ENCODE measurements at regions not wholly inside any gene's neighbourhood (a gene's known extent, or its start where the extent isn't known, plus 50 kb on each side); places are given as distances from the start of the nearest gene placed in this dataset.
"Not testable (repeated sequence)": the region's sequence is repeated elsewhere in the genome, so short reads cannot be mapped to it uniquely, and the experiment has no call there.

DNA sequence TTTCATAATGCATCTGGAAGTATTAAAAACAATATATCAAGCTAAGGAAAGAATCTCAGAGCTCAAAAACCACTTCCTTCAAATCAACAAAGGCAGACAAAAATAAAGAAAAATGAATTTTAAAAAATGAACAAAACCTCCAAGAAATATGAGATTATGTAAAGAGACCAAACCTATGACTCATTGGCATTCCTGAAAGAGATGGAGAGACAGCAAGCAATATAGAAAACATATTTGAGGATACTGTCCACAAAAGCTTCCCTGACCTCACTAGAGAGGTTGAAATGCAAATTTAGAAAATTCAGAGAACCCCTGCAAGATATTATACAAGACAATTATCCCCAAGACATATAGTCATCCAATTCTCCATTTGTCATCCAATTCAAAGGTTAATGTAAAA lies 311.3 kb upstream of the SOX9 start:
- intact Hi-C loops (cut with micrococcal nuclease; ENCODE audit: unreplicated experiment), result no loop called here
- Histone ChIP-seq H3K79me2 (ENCODE audit: low read depth) (no peaks in the 10 kb centered on the region), H2AFZ (no peak overlapping the region), H3K4me2 (no peak overlapping the region), H3K27ac (no peak overlapping the region), H3K4me1 (replicated peaks; ENCODE audit: insufficient read depth) (peaks cover 10% of the 10 kb centered on the region), H3K9me2 (ENCODE audit: insufficient read depth) (no peaks in the 10 kb centered on the region), H3K9me3 (ENCODE audit: insufficient read depth, low read depth) (no peaks in the 10 kb centered on the region), H3K4me3 (no peak overlapping the region), H3F3A (ENCODE audit: insufficient read depth, low read depth) (no peaks in the 10 kb centered on the region), H4K20me1 (ENCODE audit: insufficient read depth) (no peaks in the 10 kb centered on the region), H3K36me3 (ENCODE audit: low read depth) (no peaks in the 10 kb centered on the region), H3K27me3 (ENCODE audit: insufficient read depth, low read depth) (no peaks in the 10 kb centered on the region)
- POLR2A ChIA-PET (ENCODE audit: unreplicated experiment), result interaction anchor here (0.6 kb wide), 1 partner anchor 32 kb away, joined by 3 read pairs; no protein-coding TSS in a partner anchor
- no peak for DNase-seq
- TF ChIP-seq, protein P1, sequence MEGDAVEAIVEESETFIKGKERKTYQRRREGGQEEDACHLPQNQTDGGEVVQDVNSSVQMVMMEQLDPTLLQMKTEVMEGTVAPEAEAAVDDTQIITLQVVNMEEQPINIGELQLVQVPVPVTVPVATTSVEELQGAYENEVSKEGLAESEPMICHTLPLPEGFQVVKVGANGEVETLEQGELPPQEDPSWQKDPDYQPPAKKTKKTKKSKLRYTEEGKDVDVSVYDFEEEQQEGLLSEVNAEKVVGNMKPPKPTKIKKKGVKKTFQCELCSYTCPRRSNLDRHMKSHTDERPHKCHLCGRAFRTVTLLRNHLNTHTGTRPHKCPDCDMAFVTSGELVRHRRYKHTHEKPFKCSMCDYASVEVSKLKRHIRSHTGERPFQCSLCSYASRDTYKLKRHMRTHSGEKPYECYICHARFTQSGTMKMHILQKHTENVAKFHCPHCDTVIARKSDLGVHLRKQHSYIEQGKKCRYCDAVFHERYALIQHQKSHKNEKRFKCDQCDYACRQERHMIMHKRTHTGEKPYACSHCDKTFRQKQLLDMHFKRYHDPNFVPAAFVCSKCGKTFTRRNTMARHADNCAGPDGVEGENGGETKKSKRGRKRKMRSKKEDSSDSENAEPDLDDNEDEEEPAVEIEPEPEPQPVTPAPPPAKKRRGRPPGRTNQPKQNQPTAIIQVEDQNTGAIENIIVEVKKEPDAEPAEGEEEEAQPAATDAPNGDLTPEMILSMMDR (conservative IDR thresholded peaks at IDR 0.05), result no peak
- TF ChIP-seq EZH2 (IDR thresholded peaks at IDR 0.05; ENCODE audit: low read depth), result no peak
- CTCF ChIA-PET, result interaction anchor here (0.6 kb wide), 2 partner anchors 312 to 1312 kb away, joined by 3 read pairs; no protein-coding TSS in a partner anchor
- BruUV-seq (replicated peaks), result no TSS peak

DNA sequence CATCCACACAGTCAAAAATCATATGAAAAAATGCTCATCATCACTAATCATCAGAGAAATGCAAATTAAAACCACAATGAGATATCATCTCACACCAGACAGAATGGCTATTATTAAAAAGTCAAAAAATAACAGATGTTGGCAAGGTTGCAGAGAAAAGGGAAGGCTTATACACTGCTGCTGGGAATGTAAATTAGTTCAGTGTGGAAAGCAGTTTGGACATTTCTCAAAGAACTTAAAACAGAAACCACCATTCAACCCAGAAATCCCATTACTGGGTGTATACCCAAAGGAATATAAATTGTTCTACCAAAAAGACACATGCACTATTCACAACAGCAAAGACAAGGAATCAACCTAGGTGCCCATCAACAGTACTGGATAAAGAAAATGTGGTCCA lies 307.0 kb upstream of the SOX9 start:
- H2AFZ ChIP-seq; H3F3A ChIP-seq (ENCODE audit: insufficient read depth, low read depth); H3K36me3 ChIP-seq (ENCODE audit: low read depth); H3K4me3 ChIP-seq; DNase-seq; CTCF ChIA-PET; H3K4me2 ChIP-seq; H3K27ac ChIP-seq; H3K27me3 ChIP-seq (ENCODE audit: insufficient read depth, low read depth); H3K9me2 ChIP-seq (ENCODE audit: insufficient read depth); BruUV-seq (replicated peaks); H3K79me2 ChIP-seq (ENCODE audit: low read depth); POLR2A ChIA-PET (ENCODE audit: unreplicated experiment); H3K9me3 ChIP-seq (ENCODE audit: insufficient read depth, low read depth); H4K20me1 ChIP-seq (ENCODE audit: insufficient read depth); intact Hi-C loops (cut with micrococcal nuclease; ENCODE audit: unreplicated experiment): not testable (repeated sequence)
- H3K4me1 ChIP-seq (replicated peaks; ENCODE audit: insufficient read depth), result peaks cover 10% of the 10 kb centered on the region

DNA sequence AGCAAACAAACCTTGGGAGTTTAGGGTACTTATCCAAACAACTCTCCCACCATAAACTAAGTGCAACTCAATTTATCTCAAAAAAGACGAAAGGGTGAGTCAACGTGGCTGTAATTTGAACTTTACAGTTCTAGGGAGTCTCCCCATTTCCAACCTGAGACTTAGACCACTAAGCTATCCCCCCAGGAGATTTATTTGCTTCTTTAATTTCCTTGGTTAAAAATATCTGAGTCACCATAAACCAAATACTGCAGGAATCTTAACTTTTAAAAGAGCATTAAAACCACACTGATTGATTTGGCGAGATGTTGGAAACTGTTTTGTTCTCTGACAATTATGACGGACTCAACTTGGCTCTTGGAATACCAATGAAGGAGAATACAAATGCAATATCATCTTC lies 299.3 kb upstream of the SOX9 start:
- intact Hi-C loops (cut with micrococcal nuclease; ENCODE audit: unreplicated experiment), result no loop called here
- no peak overlapping the region for H3K4me3 ChIP-seq
- H3K27me3 ChIP-seq (ENCODE audit: insufficient read depth, low read depth), result no peaks in the 10 kb centered on the region
- H3K9me3 ChIP-seq (ENCODE audit: insufficient read depth, low read depth), result no peaks in the 10 kb centered on the region
- no peaks in the 10 kb centered on the region for H3K4me1 ChIP-seq (replicated peaks; ENCODE audit: insufficient read depth)
- H3K36me3 ChIP-seq (ENCODE audit: low read depth), result no peaks in the 10 kb centered on the region
- no TSS peak for BruUV-seq (replicated peaks)
- H3K27ac ChIP-seq, result no peak overlapping the region
- CTCF ChIA-PET, result no interaction called here
- H3F3A ChIP-seq (ENCODE audit: insufficient read depth, low read depth), result no peaks in the 10 kb centered on the region
- no peaks in the 10 kb centered on the region for H3K79me2 ChIP-seq (ENCODE audit: low read depth)
- H3K9me2 ChIP-seq (ENCODE audit: insufficient read depth), result no peaks in the 10 kb centered on the region
- no peak overlapping the region for H2AFZ ChIP-seq
- POLR2A ChIA-PET (ENCODE audit: unreplicated experiment), result no interaction called here
- no peak for DNase-seq
- no peak overlapping the region for H3K4me2 ChIP-seq
- TF ChIP-seq, protein P1 (conservative IDR thresholded peaks at IDR 0.05), result no peak
- TF ChIP-seq EZH2 (IDR thresholded peaks at IDR 0.05; ENCODE audit: low read depth), result no peak
- H4K20me1 ChIP-seq (ENCODE audit: insufficient read depth), result no peaks in the 10 kb centered on the region

DNA sequence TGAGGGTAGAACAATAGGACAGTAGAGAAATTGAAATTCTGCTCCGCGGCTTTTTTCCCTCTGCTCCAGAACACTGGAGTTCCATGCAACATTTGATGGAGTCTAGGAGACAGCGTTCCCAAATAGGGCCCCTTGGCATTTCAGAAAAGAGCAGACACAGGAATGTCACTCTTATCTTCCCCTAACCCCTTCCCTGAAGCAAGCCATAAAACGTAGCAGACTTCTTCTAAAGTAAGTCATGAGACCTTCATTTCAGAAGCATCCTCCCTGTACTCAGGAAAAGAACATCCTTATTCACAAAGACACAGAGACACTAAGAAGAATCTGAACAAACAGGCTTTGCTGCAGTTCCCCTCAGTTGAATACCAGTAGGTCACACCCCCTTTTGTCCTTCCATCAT lies 296.1 kb upstream of the SOX9 start:
- no peaks in the 10 kb centered on the region for H3K9me2 ChIP-seq (ENCODE audit: insufficient read depth)
- no peaks in the 10 kb centered on the region for H4K20me1 ChIP-seq (ENCODE audit: insufficient read depth)
- ChIA-PET CTCF (no interaction called here), POLR2A (ENCODE audit: unreplicated experiment) (no interaction called here)
- BruUV-seq (replicated peaks), result no TSS peak
- H3K4me1 ChIP-seq (replicated peaks; ENCODE audit: insufficient read depth), result no peaks in the 10 kb centered on the region
- H3K79me2 ChIP-seq (ENCODE audit: low read depth), result no peaks in the 10 kb centered on the region
- H3K27ac ChIP-seq, result no peak overlapping the region
- TF ChIP-seq, protein P1 (conservative IDR thresholded peaks at IDR 0.05), result no peak
- no peak for TF ChIP-seq EZH2 (IDR thresholded peaks at IDR 0.05; ENCODE audit: low read depth)
- H2AFZ ChIP-seq, result no peak overlapping the region
- H3K4me2 ChIP-seq, result no peak overlapping the region
- no peaks in the 10 kb centered on the region for H3K9me3 ChIP-seq (ENCODE audit: insufficient read depth, low read depth)
- intact Hi-C loops (cut with micrococcal nuclease; ENCODE audit: unreplicated experiment), result no loop called here
- no peak for DNase-seq
- no peaks in the 10 kb centered on the region for H3F3A ChIP-seq (ENCODE audit: insufficient read depth, low read depth)
- no peaks in the 10 kb centered on the region for H3K36me3 ChIP-seq (ENCODE audit: low read depth)
- no peak overlapping the region for H3K4me3 ChIP-seq
- H3K27me3 ChIP-seq (ENCODE audit: insufficient read depth, low read depth), result no peaks in the 10 kb centered on the region

All from PC-9 (cell line).